DND-41 (cell line): ENCODE measurements at regions not wholly inside any gene's neighbourhood (a gene's known extent, or its start where the extent isn't known, plus 50 kb on each side); places are given as distances from the start of the nearest gene placed in this dataset.

Experiments used
- EZH2 ChIP-seq: IDR thresholded peaks from 3 replicates; pipeline ENCODE4 v1.6.1; 2012; ENCODE audit warnings: borderline replicate concordance, low read depth, mild to moderate bottlenecking, moderate library complexity, low read length, inconsistent platforms; ENCODE audit not compliant: severe bottlenecking
- TF ChIP-seq, protein P1 (sequence below): IDR thresholded peaks from 2 replicates; pipeline ENCODE4 v1.5.1; 2012; ENCODE audit warnings: borderline replicate concordance, low read length, moderate library complexity, mild to moderate bottlenecking; ENCODE audit not compliant: poor library complexity, severe bottlenecking; ENCODE audit errors: extremely low read depth

DNA sequence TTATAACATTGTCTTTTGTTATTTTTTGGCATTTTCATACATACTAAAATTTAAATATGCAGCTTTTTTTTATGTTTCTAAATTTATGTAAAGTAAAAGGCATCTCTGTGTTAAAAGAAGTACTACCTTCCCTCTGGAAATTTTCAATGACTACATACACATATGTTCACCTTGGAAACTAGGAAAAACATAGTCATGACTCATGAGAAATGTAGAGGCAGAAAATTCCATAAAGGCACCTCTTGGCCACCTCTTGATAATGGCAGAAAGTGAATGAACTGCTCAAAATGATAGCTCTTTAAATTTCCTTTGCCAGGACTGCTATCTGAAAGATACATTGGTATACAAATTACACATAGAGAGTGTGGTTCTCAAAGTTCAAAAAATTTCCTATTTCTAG lies 889.1 kb upstream of the ZEB2 start:
- TF ChIP-seq, protein P1, sequence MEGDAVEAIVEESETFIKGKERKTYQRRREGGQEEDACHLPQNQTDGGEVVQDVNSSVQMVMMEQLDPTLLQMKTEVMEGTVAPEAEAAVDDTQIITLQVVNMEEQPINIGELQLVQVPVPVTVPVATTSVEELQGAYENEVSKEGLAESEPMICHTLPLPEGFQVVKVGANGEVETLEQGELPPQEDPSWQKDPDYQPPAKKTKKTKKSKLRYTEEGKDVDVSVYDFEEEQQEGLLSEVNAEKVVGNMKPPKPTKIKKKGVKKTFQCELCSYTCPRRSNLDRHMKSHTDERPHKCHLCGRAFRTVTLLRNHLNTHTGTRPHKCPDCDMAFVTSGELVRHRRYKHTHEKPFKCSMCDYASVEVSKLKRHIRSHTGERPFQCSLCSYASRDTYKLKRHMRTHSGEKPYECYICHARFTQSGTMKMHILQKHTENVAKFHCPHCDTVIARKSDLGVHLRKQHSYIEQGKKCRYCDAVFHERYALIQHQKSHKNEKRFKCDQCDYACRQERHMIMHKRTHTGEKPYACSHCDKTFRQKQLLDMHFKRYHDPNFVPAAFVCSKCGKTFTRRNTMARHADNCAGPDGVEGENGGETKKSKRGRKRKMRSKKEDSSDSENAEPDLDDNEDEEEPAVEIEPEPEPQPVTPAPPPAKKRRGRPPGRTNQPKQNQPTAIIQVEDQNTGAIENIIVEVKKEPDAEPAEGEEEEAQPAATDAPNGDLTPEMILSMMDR, result no peak
- TF ChIP-seq EZH2, result no peak
